Hematopoietic multipotent progenitor cell treated with erythropoietin and hydrocortisone succinate and interleukin-3 and kit ligand, for 8 days (in vitro differentiated cells): ENCODE measurements at regions not wholly inside any gene's neighbourhood (a gene's known extent, or its start where the extent isn't known, plus 50 kb on each side); places are given as distances from the start of the nearest gene placed in this dataset.

Experiments
- DNase-seq: peaks from one replicate; pipeline ENCODE4 v3.0.0-alpha.2; 2015

DNA sequence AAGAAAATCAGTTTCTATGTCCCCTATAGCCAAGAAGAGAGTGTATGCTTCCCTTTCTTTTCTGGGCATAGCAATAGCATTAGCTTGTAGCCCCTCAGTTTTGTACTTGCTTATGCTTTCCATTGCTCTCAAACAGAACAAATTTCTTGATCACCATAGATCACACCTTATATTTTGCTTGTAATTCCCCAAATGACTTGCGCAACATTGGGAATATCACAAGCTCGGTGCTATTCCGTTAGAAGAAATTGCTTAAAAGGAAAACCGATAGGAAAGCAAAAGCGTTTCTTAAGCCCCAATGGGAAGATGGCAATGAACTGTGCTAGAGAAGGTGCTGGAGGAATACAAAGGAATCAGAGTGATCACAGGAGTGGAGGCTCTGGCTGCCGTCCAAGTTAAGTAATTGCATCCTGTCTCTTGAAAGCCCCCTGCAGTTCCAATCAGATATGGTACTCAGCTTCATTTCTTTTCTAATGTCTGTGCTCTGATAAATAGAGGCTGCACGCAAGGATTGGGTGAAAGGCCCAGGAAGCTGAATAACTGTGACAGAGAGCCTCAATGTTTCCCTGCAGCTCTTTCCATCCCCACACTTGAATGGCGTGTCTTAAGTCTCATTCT is 182.1 kb upstream of the KIRREL3 start:
- no peak for DNase-seq

DNA sequence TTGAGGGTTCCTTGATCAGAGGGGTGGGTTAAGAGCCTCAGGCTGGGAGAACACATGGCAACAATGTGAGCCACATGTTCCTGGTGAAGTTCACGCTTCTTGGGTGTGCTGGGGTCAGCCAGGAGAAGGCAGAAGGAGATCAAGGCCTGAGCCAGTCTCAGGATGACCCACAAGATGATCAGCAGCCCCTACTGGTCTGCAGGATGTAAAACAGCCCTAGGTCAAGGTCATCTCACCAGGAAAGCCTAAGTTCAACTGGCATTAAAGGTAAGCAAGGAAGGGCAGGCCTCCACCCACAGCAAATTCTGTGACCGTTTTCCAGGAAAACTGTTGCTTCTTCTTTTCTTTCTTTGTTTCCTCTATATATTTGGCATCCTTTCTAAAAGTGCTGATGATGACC is 156.7 kb upstream of the KIRREL3 start:
- no peak for DNase-seq

DNA sequence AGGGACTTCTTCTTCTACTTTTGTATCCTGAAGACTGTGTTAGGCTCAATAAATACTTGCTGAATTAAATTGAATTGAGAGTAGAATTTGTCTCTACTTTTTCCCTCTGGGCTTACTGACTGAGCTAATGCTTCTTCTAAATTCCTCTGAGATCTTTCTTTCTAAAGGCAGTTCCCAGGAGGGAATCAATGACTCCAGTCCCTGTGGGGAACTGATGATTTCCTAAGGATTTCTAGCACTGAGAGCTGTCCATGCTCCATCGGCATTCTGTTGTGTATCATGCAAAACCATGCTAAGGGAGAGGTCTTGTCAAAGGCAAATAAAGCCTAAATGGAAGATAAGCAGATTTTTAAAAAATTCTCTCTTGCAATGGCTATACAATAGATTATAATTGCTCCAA is 148.8 kb upstream of the KIRREL3 start:
- no peak for DNase-seq

DNA sequence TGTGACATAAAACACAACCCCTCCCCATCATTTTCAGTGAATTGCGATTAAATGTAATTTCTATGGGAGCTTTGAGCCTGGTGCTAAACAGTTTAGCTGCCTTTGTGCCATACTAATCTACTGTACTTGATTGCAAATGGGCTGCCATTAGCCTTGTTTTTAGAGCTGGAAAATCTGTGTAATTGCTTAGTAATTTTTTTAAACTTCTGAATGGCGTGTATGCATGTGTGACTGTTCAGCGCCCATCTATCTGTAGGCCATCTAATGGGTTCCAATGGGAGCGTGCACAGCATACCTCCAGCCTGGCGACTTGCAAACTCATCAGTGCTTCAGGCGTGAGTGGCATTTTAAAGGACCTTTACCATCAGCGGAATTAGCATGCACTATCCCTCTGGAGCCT is 142.7 kb upstream of the KIRREL3 start:
- no peak for DNase-seq

DNA sequence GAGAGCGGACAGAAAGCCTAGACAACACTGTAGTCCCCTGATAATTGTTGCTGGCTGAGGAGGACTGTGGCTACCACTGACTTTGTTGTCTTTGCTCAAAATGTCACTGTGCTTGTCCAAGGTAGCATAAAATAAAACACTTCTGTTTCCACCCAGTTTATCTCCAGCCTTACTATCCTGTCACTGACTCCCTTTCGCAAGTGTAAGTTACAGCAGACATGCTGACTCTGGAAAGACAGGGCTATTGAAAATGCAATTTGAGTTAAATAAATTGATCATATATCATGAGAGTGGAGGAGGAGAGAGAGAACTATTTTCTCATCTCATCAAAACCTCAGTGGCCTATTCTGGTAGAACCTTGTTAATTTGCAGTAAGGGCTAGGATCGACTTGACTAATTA is 138.0 kb upstream of the KIRREL3 start:
- DNase-seq, result no peak

DNA sequence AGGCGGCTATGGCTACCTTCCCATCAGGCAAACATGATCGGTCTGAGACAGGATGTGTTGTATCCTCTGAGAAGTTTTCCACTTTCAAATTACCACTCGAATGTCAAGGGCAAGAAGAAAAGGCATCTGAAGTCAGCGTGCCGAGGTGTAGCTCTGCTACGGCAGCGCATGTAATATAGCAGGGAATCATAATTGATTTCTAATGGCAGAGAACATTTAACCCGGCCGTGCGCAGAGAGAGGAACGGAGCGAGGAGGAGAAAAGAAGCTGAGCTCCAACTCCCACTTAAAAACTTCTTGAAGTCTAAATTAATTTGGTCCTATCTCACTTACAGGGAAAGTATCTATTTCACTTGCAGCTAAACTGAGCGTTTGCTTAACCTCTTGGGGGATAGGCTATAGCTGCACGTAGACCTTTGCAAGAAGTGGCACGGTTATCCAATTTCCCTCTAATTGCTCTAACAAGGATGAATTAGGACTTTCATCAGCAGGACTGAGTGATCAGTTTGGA is 137.3 kb upstream of the KIRREL3 start:
- DNase-seq, result no peak

DNA sequence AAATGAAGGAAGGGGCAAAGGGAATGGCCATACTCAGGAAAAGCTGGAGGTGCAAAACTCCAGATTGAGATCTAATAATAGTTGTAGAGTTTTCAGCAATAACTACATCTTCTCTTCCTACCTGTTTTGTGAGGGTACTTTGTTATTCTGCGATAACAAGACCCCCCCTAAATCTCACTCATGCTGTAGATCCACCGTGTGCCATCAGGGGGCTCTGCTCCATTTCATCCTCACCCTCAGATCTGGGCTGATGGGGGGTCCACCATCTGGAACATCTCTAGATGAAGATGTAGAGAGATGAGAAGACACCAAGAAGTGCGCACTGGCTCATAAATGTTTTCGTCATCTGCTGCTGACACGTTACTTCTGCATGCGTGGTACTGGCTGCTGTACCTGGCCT is 135.9 kb upstream of the KIRREL3 start:
- DNase-seq, result no peak

DNA sequence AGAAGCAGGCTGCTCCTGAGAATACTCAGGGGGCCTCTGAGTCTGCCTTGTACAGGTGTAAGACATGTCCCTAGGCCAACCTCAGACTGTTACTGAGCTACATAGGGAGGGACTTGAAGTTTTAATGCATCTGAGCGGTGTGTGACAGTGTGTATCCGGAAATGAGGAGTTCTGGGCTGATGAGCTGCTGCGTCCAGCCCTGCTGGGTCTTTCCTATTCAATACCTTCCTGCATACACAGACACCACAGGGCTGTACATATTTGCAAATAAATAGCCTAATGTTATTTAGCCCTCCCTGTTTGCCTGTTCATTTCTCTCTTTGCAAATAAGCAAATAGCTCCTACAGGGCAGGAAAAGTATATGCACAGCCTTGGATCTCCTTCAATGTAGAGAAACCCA is 134.7 kb upstream of the KIRREL3 start:
- DNase-seq, result no peak

DNA sequence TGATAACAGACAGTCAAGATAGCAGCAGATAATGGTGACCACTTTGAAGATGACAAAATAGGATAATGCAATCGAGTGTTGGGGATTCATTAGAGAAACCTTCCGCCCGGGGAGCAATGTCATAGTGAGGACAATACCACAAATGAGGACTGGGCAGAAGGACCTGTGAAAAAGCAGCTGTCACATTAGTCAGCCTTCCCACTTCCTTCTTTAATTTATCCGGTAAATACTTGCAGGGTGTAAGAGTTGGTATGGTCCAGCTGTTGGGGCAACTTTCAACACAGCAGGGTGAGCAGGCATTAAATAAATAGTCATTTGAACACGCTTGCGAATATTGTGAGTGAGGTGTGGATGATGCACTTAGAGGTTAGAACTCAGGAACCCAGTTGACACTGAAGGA is 132.5 kb upstream of the KIRREL3 start:
- no peak for DNase-seq

DNA sequence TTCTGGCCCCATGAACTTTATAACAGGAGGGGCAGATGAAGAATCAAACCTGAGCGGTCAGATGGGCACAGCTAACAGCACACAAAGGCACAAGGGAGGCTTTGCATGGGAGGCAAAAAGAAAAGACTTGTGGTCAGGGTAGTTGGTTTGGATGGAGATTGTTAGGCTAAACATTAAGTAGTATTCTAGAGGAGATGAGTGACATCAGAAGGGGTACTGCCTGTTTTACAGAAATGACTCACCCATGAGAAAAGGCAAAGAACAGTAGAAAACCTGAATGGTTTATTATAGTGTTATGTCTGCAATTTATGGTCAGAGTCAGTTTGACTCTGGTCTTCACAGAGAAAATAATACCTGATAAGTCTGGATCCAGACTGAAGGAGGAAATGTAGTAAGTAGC is 129.8 kb upstream of the KIRREL3 start:
- DNase-seq, result no peak

DNA sequence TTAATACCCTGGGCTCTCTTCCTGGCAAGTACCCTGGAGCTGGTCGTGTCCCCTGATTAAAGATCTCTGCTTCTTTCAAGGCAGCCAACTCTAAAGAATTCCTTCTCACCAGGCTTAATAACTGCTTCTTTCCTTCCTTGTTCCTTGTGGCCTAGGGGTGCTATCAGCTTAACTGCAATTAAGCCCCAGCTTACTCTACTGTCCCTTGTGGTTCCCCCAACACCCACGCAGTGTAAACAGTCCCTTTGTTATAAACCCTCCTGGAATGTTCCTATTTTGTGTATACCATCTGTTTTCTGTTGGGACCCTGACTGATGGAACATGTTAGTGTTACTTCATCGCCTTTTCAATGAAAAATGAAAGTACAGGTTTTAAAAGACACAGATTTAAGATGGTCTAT is 126.4 kb upstream of the KIRREL3 start:
- DNase-seq, result no peak

DNA sequence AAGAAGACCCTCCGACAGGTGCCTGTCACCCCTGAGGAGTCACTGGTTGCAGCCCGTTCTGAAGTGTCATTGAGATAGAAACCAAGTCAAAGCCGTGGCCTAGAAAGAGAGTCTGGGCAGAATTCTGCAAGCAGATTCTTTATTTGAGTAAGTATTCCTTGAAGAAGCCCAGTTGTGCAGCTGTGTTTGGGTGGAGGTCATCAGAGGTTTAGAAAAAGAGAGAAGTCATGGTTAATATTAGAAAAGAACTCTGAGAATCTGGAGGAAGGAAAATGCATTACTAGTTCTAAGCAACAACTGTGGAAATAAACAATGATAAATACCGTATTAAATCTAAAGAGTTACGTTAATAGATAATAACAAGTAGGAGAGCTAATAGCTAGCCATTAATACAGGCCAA is 118.8 kb upstream of the KIRREL3 start:
- DNase-seq, result no peak

DNA sequence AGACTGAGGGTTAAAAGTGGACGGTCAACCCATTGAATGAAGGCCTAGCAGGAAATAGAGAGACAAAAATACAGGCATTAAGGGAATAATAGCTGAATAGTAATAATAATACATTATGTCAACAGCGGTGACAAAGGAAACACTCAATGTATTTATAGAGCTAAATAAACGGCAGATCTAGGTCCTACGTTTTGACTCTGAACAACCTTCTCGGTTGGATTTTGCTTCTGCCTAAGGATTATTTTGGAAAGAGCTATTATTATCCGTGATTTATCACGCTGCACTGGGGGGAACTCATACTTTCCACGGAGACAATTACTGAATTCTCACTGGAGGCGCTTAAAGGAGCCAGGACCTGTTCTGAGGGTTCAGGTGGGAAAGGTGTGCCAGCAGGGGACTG is 118.2 kb upstream of the KIRREL3 start:
- no peak for DNase-seq

DNA sequence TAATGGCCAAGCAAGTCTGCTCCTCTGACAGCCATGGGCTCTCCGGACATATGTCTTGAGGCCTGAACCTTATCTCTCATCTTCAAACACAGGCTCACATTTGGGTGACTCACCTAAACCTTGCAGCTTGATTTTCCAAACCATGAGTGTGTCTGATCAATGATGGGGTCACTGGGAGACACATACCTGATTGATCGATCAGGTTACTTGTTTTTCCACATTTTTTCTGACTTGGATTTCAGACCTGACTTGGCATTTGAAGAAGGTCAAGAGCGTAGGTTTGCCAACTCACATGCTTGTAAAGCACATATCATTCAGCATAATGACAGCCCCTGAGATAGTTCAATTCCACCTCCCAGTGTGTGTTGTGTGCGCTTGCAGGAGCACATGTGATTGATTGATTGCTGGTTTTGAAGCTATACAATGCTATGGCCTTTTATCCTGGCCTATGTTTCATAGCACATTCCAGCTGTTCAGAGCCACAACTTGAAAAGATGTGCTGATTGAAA is 116.7 kb upstream of the KIRREL3 start:
- no peak for DNase-seq

DNA sequence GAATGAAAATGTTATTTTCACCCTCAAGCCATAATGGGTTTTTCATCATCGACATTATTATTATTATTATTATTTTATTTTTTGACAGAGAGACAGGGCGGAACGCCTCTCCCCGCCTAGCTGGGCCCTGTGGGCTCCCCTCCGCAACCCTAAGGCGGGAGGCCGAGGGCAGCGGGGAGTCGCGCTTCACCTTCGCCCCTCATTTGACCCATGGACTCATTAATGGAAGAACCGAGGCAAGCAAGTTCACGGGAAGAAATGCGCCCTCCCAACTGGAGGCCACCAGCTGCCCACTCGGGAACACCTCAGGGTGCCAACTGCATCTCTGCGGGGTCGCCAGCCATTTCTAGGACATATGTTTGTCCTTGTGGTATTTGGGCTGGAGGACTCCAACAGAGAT is 115.3 kb upstream of the KIRREL3 start:
- DNase-seq, result no peak

DNA sequence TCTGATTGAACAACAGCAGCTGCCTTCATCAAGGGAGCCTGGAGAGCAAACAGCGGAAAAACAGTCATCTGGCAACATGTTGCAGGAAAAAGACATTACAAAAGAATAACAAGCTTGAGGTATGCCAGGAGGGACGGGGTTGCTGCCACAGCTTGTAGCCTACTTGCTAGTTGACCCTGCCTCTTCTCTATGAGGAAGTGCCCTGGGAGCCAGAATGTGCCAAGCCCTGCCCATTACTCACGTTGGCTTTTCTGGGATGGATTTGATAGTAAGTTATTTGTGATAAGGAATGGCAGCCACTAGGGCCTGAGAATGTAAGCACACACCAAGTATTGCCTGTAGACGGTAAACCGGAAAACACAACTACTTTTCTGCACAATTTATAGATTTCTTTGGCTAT is 113.5 kb upstream of the KIRREL3 start:
- DNase-seq, result no peak

DNA sequence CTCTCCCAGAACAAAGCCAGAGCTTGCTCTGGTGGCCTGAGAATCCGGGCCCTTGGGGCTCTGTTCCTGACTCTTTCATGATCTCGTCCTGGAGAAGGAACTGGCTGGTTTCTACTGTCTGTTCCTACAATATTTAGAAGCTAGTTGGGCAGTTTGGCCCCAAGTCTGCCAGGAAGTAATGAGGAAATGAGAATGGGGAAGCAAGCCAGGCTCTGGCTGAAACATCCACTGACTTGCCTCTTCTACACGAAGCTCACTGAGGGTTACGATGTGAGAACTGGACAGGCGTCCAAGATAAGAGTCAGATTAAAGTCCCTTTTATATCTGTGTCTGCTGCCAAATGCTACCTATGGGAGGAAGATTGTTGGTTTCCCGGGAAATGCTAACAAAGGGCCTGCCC is 110.0 kb upstream of the KIRREL3 start:
- DNase-seq, result no peak

DNA sequence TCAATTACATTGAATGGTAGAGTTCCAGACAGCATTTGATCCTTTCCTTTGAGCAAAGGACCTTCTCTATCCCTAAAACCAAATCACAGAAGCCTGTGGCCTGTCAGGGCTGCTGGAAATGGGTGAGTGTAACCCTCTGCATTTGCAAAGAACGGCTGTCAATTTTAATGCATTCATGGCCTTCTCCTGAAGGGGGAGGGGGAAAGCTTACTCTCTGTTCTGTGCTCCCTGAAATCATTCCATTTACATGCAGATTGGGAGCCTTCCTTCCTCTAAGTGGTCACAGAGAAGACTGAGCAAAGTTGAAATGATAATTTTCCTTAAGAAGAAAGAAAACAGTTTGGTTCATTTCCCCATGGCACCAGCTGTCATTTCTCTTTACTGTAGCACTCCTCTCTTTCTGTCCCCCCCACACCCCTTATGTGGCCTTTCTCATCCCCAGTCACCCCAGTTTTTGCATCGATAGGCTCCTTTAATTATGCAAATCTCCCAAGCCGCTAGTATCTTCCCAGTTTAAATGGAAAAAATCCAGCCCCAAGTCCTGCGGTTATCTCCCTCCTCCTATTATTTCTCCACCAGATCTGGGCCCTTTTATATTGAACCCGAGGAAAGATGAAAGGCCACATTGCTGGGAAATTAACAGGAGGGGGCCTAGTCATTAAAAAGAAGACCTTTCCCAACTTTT is 109.4 kb upstream of the KIRREL3 start:
- no peak for DNase-seq

DNA sequence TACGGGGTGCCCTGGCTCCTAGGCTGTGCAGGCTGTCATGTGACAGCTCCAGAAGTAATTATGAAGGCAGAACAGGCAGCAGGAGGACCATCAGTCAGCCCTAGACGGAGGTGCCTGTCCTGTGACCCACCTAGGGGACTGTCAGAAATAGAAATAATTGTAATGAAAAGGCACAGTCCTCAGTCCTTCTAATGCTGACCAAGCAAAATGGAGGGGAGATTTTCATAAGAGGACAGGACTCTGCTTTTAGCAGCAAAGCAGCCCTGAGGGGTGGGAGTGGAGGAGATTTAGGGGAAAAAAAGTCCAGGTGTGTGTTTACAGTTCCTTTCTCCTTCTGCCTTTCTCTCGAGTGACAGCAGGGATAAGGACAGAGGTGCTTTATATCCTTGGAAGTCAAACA is 108.3 kb upstream of the KIRREL3 start:
- DNase-seq, result no peak

DNA sequence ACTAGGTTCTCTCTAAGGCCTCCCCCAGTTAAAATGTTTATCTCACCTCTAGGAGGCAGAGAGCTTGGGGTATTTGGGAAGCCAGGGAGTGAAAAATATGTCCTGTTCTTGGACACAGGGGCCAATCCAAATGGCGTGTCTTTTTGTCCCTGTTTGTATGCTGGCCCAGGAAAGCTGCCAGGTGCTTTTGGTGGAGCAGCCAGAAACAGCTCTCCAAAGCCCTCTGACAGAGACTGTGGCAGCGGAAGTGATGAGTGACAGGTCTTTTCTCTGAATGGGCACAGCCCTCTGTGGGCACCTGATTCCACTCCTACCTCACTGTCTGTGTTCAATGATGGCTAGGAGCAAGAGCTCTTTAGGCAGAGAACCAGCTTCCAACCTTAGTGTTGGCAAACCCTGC is 106.4 kb upstream of the KIRREL3 start:
- no peak for DNase-seq

DNA sequence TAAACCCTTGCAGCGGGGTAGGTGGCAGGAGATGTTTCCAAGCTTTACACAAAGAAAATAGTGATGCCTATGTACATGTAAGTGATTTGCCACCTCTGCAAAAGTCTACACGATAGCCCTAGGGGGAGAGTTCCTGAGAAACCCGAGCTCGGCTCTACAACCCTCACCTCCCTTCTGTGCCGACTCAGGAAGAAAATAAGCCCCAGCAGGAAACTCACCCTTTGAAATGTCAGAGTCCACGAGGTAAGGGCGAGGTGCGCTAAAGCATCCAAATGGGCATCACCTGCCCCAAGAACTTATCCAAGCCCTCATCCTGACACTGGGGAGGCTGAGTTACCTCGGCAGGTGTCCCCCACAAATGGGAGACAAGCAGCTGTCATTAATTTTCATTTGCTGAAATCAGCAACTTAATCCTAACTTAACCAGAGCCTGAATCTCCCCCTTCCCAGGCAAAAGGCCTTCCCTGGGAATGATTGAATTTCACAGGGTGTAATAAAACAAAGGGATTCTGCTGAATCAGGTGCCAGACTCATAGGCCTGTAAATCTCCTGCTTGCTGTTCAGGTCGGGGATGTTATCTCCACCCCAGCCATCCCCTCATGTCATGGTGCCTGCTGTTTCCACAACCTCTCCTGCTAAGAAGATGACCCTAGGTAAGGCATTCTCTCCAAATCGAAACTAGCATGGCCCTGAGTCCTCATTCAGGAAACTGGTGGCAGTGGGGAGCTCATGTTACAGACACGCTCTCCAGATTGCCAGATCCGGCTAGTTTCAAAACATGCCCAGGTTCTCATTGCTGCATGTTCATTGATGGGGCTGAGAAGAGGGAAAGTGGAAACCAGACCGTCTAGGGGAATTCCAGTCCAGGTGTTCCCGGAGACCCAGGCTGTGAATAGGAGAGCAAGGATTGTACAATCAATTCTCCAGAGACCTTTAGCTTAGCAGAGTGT is 105.3 kb upstream of the KIRREL3 start:
- DNase-seq, result no peak

DNA sequence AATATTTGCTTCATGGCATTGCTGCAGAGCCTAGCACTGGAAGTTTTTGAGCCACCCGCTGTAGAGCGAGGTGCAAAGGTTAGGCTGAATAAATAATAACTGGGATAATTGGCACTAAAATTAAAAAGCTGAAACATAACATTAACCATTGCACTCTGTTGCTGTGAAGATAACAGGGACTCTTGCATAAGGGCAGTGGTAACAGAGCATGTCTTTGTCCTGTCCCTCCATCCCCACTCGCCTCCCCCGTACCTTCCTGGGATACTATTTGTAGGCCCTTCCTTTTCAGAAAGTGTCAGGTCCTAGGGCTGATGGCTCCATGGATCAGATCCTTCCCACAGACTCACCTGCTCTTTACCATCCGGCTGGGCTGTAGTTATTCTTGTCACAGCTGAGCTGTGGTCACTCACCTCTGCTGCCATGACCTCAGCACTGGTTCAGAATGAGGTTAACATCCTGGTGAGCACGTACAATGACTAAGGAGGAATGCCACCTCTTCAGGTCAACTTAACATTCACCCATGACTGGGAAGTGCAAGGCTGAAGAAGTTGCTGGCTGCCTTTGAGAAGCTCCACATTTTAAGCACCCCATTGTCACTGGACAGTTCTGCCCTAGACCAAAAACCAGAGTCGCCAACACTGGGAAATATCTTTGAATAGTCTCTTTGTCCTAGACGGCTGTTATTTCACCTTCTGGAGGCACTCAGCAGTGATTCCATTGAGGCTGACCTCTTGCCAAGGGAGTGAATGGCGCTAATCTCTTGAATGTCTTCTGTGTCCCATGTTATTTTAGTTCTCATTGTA is 103.2 kb upstream of the KIRREL3 start:
- no peak for DNase-seq

DNA sequence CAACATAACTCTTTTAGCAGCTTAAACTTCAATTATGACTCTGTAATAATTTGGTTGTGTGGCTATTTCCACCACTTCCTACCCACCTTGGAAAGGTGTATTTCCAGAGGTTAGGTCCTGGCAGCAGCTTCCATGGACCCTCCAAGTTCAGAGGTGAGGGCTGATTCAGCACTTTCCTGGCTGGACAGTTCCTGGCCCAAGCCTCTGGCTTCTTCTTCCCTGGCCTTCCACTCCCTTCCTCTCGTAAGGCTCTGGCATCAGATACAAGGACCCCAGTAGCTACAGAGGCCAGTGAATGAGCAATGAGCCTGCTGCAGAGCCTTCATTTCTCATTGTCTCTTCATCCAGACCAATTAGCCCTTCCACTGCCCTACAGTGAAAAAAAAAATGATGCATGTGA is 98.1 kb upstream of the KIRREL3 start:
- DNase-seq, result no peak
